Stimulated activated CD4-positive, alpha-beta T cell treated with anti-CD3 and anti-CD28 coated beads, Interleukin-1b, Interleukin-23, amount 100 ng/mL, for 24 hours (primary cell): ENCODE measurements at regions not wholly inside any gene's neighbourhood (a gene's known extent, or its start where the extent isn't known, plus 50 kb on each side); places are given as distances from the start of the nearest gene placed in this dataset.

Experiments used
- DNase-seq, 4 experiments: peaks; one replicate each; pipeline ENCODE4 v3.0.0-alpha.2; 2020; ENCODE audit warnings: low read depth in 4 of 4, low spot score in 1 of 4

GRCh38 chr3:176574786-176575185 lies 622.5 kb downstream of the TBL1XR1 start:
- no peak for DNase-seq

- DNase-seq, result no peak
These were observed 625.4 kb downstream of the TBL1XR1 start for GRCh38 chr3:176571926-176572325.

DNA sequence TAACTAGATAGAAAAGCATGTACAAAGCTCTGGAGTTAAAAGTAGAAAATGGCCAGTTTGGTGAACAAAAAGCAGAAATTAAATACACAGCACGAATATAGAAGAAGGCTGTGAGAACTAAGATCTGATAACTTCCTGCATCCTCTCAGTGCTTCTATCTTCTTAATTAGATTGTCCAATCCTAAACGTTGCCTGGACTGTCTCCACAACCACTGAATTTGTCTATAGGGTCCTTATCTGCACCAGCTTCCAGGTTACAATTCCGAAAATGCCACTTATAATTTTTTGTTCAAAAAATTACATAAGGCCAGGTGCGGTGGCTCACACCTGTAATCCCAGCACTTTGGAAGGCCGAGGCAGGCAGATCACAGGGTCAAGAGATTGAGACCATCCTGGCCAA lies 626.3 kb downstream of the TBL1XR1 start:
- DNase-seq, result no peak

DNA sequence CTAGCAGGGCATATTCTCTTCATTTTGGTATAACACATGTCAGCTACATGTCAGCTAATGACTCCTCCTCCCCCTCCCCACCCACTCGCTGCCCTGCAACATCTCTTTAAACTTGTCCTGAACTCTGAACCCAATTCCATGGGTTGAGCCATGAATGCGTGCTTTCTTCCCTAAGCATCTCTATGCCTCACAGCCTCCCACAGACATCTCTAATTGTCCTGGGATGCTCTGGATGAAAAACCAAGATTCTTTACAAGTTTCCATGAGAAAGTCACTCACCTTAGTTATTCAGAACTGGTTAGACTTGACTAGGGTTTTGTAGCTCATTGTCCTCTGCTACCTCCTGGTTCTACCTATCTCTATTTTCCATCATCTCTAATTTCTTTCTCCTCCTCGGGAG lies 629.1 kb downstream of the TBL1XR1 start:
- no peak for DNase-seq

- DNase-seq, result no peak
These were observed 630.5 kb downstream of the TBL1XR1 start for GRCh38 chr3:176566757-176567156.

DNA sequence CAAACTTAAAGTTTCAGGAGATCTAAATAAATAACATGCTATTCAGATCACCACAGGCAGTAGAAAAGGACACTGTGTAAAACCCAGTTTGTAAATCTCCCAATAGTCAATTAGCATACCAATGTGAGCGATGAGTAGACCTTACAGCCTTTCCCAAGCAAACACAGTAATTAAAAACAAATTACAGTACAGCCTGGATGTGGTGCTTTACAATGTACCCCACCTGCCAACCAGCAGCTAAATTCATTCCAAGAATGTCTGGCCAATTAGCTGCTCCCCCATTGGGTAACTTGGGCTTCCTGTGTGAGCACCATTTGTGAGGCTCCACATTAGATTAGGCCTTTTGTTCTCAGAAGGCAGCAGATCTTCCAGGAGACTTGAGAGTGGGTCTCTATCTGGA lies 635.0 kb downstream of the TBL1XR1 start:
- no peak for DNase-seq

- no peak for DNase-seq
These were observed 635.5 kb downstream of the TBL1XR1 start for GRCh38 chr3:176561826-176562225.

GRCh38 chr3:176554791-176555654 lies 642.3 kb downstream of the TBL1XR1 start:
- no peak for DNase-seq

- no peak for DNase-seq
These were observed 643.0 kb downstream of the TBL1XR1 start for GRCh38 chr3:176554264-176554663.

DNA sequence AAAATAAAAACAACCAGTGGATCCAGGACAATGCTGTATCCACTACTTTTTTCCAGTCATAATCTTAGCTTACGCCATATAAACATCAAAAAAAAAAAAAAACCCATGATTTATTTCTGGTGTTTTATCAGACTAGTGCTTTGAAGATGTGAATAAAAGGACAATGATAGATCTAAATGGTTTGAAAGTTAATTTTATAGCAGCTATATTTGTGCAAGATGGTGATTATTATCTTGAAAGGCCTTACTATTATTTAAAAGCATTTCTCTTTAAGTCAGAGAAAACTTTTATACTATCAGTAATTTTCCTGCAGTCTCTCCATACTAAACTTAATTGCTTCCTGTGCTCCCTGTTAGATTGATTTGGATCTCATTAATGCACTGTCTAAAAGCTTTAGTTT lies 670.3 kb downstream of the TBL1XR1 start:
- DNase-seq, result no peak

GRCh38 chr3:176526225-176526624 lies 671.1 kb downstream of the TBL1XR1 start:
- no peak for DNase-seq

- no peak for DNase-seq
These were observed 674.2 kb downstream of the TBL1XR1 start for GRCh38 chr3:176523114-176523513.

GRCh38 chr3:176522436-176522835 lies 674.8 kb downstream of the TBL1XR1 start:
- DNase-seq, result no peak

- DNase-seq, result no peak
These were observed 675.6 kb downstream of the TBL1XR1 start for GRCh38 chr3:176521531-176522175.

DNA sequence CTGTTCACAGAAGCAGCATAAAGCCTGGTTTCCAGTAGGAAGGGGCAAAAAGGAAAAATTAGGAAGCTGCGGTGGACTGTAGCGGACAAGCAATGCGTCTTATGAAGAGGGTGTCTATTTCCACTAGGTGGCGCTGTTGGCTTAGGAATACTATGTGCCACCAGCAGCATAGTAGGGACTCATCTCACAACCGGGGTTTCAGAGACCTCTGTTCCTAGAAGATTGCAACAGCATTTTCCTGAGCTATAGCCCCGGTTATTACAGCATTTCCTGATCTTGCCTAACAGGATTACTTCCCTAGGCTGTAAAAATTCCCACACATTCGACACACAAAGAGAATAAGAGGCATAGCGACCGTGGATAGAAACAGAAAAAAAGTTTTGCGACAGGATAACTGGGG lies 683.0 kb downstream of the TBL1XR1 start:
- peak in 1 of 4 experiments; percentile 5 for DNase-seq

- no peak for DNase-seq
These were observed 683.7 kb downstream of the TBL1XR1 start for GRCh38 chr3:176513604-176514003.

DNA sequence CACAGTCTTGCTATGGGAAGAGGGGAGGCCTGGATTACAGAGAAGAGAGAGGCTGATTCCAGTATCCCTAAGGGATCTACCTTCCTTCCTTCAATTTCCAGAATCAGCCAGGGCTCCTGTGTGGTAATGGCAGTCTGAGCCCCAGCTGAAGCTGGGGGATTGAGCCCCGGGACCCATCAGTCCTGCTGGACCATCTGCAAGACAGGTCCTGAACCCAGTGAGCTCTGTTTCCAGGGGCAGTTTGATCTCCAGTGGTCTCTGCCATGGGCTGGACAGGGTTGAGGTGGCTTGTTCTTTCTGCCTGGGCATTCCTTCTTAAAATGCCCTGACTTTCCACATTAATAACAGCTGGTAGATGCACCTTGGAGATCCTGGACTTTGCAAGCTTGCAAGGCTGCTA lies 685.2 kb downstream of the TBL1XR1 start:
- DNase-seq, result no peak

DNA sequence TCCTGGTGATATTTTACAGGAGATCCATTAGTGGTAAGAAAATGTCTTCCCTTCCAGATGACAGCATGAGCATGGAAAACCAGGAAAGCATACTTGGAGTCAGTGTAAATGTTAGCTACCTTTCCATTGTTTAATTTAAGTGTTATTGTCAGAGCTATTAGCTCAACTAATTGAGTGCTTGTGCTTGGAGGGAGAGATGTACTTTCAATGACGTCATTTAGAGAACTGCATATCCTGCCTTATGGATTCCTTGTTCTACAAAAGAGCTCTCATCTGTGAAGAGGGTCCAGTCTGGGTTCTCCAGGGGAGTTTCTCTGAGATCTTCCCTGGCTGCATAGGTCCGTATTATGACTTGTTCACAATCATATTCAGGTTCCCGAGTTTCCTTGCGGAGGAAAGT lies 687.2 kb downstream of the TBL1XR1 start:
- no peak for DNase-seq

- DNase-seq, result no peak
These were observed 691.2 kb downstream of the TBL1XR1 start for GRCh38 chr3:176505878-176506621.

DNA sequence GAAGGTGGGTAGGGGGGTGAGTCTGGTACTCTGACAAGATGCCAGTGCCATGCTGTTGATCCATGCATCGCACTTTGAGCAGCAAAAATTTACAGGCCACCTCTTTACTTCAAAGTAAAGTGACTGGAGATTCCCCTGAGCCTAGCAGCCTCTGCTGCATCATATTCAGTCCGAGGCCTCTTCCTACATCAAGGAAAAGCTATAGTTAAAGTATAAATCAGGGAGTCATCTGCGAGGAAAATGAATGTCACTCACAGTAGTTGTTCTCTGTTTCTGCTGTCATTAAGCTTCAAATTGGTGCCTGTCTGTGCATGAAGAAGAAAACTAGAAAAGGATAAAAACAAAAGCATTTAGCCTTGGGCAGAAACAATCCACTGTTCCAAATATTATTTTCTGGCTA lies 706.2 kb downstream of the TBL1XR1 start:
- DNase-seq, result no peak

- no peak for DNase-seq
These were observed 706.9 kb downstream of the TBL1XR1 start for GRCh38 chr3:176490357-176490756.

DNA sequence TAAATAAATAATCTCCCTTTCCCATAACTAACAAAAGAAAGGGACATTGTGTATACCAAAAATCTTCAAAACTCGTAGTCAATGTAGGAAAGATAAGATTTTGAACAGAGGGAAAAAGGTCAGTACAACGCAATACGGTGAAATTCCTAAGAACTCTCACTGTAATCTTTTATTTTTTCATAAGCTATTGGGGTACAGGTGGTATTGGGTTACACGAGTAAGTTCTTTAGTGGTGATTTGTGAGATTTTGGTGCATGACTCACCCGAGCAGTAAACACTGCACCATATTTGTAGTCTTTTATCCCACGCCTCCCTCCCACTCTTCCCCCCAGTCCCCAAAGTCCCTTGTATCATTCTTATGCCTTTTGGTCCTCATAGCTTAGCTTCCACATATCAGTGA lies 718.0 kb downstream of the TBL1XR1 start:
- DNase-seq, result no peak
